Fibroblast of skin of right quadriceps (primary cell): ENCODE measurements at regions not wholly inside any gene's neighbourhood (a gene's known extent, or its start where the extent isn't known, plus 50 kb on each side); places are given as distances from the start of the nearest gene placed in this dataset.
A peak's percentile ranks its signal among the peaks of the same experiment; 100 is the strongest.
"Not testable (repeated sequence)": the region's sequence is repeated elsewhere in the genome, so short reads cannot be mapped to it uniquely, and the experiment has no call there.

ENCODE experiments used
- DNase-seq: peaks from one replicate; pipeline ENCODE4 v3.0.0-alpha.2; 2013

GRCh38 chr7:127530148-127530547 lies 55.2 kb downstream of the GCC1 start:
- peak; percentile 11 for DNase-seq

GRCh38 chr7:127527561-127527960 lies 57.8 kb downstream of the GCC1 start:
- no peak for DNase-seq

DNA sequence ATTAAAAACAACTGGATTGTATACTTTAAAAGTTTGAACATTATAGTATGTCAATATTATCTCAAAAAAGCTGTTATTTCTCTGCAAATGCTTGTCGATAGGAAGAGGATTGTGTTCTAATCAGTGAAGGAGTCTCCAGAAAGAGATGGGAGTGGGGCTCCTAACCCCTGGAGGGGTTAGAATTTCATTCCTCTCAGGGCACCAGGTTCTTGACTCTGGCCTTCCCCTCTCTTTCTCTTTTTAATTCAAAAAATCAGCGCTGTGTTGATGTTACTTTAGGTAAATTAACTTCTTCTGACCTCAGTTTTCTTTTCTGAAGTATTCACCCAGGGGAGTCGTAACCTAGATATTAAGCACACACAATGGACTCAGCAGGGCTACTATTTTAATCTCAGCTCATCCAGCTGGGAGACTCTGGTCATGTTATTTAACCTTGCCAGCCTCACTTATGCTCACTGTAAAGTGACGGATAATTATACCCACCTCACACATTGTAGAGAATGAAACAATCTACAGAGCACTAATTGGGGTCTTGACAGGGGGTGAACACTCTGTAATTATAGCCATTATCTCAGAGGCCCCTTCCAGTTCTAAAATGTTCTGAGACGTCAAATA lies 59.4 kb downstream of the GCC1 start:
- no peak for DNase-seq

- no peak for DNase-seq
Observed at GRCh38 chr7:127516320-127516719, 69.1 kb downstream of the GCC1 start.

GRCh38 chr7:127514499-127514898 lies 70.9 kb downstream of the GCC1 start:
- peak; percentile 29 for DNase-seq

DNA sequence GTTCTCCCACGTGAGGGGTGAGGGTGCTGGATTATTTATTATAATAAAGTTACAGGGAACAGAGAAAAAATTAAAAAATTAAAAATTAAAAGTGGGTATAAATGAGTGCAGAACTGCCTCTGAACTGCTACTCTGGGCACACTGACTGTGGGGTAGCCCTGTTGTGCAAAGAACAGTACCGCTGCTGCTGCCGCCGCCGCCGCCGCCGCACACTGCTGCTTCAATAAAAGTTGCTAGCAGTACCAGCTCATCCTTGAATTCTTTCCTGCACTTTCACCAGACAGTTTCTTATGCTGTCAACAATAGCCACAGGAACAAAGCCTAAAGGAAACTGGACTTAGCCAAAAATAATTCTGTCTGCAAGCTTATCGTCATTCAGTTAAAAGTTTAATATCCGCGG lies 72.1 kb downstream of the GCC1 start:
- DNase-seq, result no peak

GRCh38 chr7:127512663-127513062 lies 72.7 kb downstream of the GCC1 start:
- DNase-seq, result no peak

- DNase-seq, result peak; percentile 3
Observed at GRCh38 chr7:127504715-127505114, 80.7 kb downstream of the GCC1 start.

DNA sequence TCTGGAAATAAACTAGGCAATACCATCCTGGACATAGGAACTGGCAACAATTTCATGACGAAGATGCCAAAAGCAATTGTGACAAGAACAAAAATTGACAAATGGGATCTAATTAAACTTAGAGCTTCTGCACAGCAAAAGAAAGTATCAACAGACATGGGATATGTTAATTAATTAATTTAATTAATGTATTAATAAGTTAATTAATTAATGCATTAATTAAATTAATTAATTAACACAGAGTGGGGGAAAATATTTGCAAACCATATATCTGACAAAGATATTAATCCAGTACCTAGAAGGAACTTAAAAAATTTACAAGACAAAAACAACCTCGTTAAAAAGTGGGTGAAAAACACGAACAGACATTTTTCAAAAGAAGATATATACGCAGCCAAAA lies 83.6 kb downstream of the GCC1 start:
- DNase-seq, result no peak

DNA sequence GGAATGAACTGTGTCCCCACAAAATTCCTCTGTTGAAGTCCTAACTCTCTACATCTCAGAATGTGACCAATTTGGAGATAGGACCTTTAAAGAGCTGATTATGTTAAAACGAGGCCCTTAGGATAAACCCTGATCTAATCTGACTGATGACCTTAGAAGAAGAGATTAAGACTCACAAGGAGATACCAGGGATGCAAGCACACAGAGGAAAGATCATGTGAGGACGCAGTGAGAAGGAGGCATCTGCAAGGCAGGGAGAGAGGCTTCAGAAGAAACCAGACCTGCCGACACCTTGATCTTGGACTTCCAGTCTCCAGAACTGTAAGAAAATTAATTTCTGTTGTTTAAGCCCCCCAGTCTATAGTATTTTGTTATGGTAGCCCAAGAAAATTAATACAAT lies 94.9 kb upstream of the ZNF800 start:
- no peak for DNase-seq

GRCh38 chr7:127486654-127487053 lies 94.1 kb upstream of the ZNF800 start:
- DNase-seq, result no peak

DNA sequence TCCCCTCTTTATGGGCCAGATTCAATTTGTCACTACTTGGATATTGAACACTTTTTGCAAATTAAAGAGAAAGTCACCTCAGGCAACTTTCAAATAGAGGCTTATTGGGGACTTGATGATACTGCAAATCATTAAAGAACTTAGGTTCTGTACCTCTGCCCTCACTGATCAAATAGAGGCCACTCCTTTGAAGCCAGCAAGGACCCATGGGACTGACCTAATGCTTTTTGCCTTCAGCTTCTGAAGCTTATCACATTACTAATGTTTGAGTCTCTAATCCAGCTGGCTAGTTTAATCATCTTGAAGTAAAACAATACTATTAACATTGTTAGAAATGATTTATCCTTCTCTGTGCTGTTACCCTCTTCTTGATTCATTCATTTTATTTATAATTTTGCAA lies 93.0 kb upstream of the ZNF800 start:
- DNase-seq, result no peak

- no peak for DNase-seq
Observed at GRCh38 chr7:127484954-127485353, 92.4 kb upstream of the ZNF800 start.

DNA sequence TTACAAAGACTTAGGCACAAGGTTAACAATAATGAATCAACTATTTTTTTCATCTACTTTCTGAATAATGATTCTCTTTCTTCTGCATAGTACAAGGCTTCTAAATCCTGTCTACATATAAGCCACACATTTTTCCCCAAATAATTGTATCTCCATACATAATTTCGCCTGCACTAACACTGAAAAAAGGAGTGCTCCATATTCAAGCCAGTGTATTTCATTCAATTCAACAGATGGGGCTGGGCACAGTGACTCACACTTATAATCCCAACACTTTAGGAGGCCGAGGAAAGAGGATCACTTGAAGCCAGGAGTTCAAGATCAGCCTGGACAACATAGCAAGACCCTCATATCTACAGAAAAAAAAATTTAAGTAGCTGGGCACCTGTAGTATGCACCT lies 86.0 kb upstream of the ZNF800 start:
- DNase-seq, result no peak

DNA sequence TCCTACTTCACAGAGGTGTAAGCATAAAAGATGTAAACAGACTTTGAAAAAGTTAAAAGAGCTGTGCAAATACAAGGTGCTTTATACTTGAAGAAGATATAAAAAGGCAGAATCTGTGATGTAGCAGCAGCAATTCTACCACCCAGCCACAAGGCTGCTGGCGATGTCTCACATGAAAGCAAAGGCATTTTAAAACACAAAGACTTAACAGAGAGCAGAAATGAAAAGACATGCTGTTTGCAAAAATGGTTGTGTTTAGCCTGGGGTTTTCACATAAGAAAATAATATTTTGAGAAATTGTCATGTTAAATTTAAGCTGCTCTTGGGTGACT lies 85.5 kb upstream of the ZNF800 start:
- no peak for DNase-seq

GRCh38 chr7:127477295-127478023 lies 85.0 kb upstream of the ZNF800 start:
- DNase-seq, result no peak

DNA sequence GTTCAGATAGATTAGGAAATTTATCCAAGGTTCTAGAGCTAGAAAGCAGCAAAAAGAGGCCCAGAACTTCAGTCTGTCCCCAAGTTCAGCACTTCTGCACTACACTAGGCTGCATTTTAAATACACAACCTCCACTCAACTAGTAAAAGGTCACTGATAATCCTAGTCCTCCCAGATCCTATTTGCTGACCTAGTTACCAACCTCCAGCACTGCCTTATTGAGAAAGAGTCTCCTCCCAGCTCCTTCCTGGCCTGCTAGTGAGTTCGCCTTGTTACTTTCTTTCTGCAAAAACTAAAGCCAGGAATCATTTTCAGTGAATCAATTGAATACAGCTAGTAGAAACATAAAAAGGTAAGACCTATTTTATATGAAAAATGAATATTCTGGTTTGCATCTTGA lies 84.1 kb upstream of the ZNF800 start:
- DNase-seq, result no peak

DNA sequence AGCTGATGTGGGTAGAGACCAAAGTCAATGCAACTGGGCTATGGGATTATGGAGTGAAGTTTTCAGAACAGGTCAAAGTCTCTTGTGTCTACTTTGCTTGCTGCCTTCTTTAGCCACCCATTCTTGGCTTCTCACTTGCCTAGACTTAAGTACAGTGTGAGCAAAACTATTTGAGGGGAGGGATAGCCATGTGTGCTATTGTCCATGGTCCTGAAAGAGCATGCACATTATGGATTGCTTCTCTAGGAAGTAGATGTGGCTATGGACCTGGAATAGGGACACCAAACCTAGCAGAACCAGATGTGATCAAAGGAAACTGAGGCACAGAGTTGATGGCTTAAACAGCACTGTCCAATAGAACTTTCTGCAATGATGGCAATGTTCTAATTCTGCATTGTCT lies 81.9 kb upstream of the ZNF800 start:
- DNase-seq, result no peak

- DNase-seq, result no peak
Observed at GRCh38 chr7:127473409-127473808, 80.9 kb upstream of the ZNF800 start.

GRCh38 chr7:127460077-127460476 lies 67.6 kb upstream of the ZNF800 start:
- DNase-seq, result no peak

- not testable (repeated sequence) for DNase-seq
Observed at GRCh38 chr7:127451258-127451657, 58.8 kb upstream of the ZNF800 start.

GRCh38 chr7:127448566-127448965 lies 56.1 kb upstream of the ZNF800 start:
- no peak for DNase-seq

- DNase-seq, result peak; percentile 48
Observed at GRCh38 chr7:127447326-127447945, 54.9 kb upstream of the ZNF800 start.

GRCh38 chr7:127446842-127447241 lies 54.3 kb upstream of the ZNF800 start:
- no peak for DNase-seq
